Left forelimb (tissue), 1 donor: ENCODE measurements at regions not wholly inside any gene's neighbourhood (a gene's known extent, or its start where the extent isn't known, plus 50 kb on each side); places are given as distances from the start of the nearest gene placed in this dataset.
A peak's percentile ranks its signal among the peaks of the same experiment; 100 is the strongest.
"Not testable (repeated sequence)": the region's sequence is repeated elsewhere in the genome, so short reads cannot be mapped to it uniquely, and the experiment has no call there.

ENCODE experiments used
- DNase-seq: peaks from one replicate; pipeline ENCODE4 v3.0.0-alpha.2; 2018; ENCODE audit warnings: low spot score

- no peak for DNase-seq
Measured at GRCh38 chr12:42030588-42030987, 114.1 kb downstream of the GXYLT1 start.

DNA sequence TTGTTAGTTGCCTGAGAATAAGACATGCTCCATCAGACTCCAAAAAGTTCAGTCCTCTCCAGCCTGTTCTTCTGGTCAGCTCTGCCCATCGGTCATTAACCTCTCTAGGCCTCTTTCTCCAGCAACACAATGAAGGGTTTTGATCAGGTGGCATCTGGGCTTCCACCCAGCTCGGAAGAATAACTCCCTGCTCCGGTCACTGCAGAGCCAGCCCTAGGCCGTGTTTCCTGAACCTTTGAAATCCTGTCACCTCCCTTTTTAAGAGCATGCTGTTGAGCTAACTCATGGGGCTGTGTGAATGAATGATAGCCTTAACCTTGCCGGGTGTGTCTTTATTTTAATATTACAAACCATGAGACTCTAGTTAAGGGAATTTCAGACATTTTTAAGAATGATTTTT is 117.1 kb downstream of the GXYLT1 start:
- no peak for DNase-seq

DNA sequence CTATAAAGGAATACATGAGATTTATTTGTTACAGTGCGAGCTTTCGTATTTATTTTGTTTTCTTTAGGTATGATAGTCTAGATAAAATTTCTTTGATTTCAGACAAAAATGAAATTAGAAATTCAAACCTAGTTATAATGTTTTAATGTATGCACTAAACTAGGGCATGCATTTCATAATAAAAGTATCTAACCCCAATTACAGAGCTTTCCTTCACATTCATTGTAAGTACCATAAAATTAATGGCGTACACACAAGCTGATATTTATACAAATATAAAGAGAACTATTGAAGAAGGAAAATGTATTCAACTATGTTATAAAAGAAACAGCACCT is 120.2 kb downstream of the GXYLT1 start:
- no peak for DNase-seq

- DNase-seq: peak; percentile 88
Measured at GRCh38 chr12:42023733-42024494, 120.8 kb downstream of the GXYLT1 start.

GRCh38 chr12:42021937-42022336 is 122.7 kb downstream of the GXYLT1 start:
- not testable (repeated sequence) for DNase-seq

- no peak for DNase-seq
Measured at GRCh38 chr12:42021469-42021868, 123.2 kb downstream of the GXYLT1 start.

DNA sequence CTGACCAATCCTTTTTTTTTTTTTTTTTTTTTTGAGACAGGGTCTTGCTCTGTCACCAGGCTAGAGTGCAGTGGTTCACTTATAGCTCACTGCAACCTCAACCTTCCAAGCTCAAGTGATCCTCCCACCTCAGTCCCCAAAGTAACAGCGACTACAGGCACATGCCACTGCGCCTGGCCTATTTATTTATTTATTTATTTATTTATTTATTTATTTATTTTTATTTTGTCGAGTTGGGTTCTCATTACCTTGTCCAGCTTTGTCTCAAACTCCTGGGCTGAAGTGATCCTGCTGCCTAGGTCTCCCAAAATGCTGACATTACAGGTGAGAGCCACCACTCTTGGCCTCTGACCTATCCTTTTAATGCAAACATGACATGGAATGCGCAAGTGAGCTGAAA is 124.4 kb downstream of the GXYLT1 start:
- DNase-seq: no peak

DNA sequence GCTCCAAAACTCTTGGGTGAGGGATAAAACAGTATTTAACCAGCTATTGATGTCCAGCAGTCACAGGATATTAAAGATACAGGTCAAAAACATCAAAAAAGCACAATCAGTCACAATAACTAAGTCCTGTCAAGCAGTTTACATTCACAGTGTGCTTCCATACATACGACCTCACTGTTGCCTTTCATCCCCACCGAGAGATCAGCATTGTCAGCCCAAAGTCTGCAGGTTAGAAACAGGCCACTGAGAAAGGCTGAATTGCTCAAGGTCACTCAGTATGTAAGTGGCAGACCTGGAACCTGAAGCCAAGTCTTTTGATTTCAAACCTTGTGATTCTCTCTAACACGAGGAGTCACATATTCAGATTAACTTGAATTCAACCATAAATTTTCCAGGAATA is 124.9 kb downstream of the GXYLT1 start:
- DNase-seq: no peak

- no peak for DNase-seq
Measured at GRCh38 chr12:42017051-42017450, 127.6 kb downstream of the GXYLT1 start.

GRCh38 chr12:42015051-42015461 is 129.6 kb downstream of the GXYLT1 start:
- no peak for DNase-seq

GRCh38 chr12:42012501-42012900 is 132.2 kb downstream of the GXYLT1 start:
- not testable (repeated sequence) for DNase-seq

GRCh38 chr12:42010715-42011114 is 134.0 kb downstream of the GXYLT1 start:
- no peak for DNase-seq

DNA sequence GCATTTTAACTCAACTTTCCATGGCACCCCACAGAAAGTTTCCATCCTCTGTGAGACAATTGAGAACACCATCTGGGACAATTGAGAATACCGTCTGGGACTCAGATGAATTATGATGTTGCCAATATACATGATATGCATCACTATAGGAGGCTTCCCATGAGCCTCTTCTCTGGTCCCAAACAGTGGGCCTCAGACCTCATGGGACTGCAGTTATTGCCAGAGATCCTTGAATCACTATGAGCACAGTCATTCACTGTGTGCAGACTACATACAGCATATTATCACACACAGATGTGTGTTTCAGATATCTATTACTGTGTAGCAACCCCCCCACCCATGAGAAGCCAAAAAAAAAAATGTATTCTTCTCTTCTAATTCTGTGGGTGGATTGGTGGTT is 134.4 kb downstream of the GXYLT1 start:
- no peak for DNase-seq

- DNase-seq: no peak
Measured at GRCh38 chr12:42008996-42009395, 135.7 kb downstream of the GXYLT1 start.

DNA sequence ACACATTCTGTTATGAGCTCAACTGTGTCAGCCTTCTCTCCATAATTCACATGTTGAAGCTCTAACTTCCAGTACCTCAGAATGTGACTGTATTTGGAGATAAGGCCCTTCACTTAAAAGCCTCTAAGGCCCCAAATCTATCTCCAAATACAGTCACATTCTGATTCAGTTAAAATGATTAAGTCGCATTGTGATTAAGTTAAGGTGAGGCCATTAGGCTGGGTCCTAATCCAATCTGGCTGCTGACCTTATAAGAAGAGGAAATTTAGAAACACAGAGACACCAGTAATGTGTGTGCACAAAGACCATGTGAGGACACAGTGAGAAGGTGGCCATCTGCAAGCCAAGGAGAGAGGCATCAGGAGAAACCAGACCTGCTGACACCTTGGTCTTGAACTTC is 141.6 kb downstream of the GXYLT1 start:
- no peak for DNase-seq

DNA sequence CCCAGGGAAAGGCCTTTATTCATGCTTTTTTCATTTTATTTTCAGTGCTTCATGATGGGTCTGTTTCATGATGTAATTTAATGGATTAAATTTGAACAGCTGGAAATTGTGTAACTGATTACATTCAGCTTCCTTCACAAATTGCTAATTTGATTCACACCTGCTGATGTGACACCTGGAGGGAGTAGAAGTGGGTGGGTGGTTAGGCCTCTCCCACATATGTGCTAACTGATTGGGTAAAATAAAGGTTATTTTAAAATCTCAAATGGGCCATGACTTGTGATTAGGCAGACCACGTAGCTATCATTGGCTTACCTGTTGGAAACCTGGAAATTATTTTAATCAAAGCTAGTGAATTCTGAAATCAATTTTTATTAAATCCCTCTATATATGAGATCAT is 142.1 kb downstream of the GXYLT1 start:
- no peak for DNase-seq

GRCh38 chr12:41998436-41998835 is 146.2 kb downstream of the GXYLT1 start:
- DNase-seq: no peak

DNA sequence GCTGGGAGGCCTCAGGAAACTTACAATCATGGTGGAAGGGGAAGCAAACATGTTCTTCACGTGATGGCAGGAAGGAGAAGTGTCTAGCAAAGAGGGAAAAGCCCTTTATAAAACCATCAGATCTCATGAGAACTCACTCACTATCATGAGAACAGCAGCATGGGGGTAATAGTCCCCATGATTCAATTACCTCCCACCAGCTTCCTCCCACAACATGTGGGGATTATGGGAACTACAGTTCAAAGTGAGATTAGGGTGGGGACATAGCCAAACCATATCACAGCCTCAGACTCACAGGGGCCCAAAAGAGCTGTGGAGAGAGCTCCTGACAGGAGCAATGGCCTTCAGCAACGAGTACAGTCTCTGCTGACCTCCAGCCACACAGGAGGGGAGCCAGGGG is 151.4 kb downstream of the GXYLT1 start:
- DNase-seq: no peak

DNA sequence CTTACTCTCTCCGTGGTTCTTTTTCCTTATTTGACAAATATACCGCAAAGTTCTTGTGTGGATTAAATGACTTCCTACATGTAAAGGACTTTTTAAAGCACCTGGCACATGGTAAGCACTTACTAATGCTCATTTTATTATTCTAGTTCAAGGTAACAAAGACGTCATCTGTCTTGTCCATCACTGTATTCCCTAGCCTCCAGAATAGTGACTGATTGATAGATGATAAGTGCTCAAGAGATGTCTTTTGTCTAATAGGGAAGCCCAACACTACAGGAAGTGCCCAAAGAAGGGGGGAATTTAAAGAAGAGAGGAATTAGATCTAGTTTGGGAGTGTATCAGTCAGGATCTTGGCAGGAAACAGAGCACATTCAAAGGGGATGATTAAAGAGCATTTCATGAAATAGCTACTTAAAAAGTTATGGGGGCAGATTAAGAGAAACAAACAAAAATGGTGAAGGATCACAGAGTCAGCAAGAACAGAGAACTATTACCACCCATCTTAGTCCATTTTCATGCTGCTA is 151.9 kb downstream of the GXYLT1 start:
- DNase-seq: no peak

DNA sequence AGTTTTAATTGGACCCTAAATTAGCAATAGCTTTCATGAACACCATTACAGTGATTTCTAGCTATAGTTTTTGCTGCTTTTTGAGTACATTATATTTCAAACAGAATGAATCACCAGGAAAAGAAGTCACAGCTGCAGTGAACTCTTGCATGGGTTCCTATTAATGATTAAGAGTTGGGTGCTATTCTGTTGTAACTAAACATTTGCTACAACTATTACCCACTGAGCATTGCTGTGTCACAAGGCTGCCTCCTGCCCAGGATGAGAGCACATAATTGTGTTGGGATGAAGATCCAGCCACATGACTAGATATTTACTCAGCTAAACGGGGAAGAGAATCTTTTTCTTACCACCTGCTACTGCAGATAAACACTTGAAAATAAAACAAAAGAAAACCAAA is 152.7 kb downstream of the GXYLT1 start:
- no peak for DNase-seq

GRCh38 chr12:41988715-41989114 is 156.0 kb downstream of the GXYLT1 start:
- no peak for DNase-seq

- not testable (repeated sequence) for DNase-seq
Measured at GRCh38 chr12:41986513-41986912, 158.2 kb downstream of the GXYLT1 start.

- DNase-seq: no peak
Measured at GRCh38 chr12:41983856-41984255, 160.8 kb downstream of the GXYLT1 start.

DNA sequence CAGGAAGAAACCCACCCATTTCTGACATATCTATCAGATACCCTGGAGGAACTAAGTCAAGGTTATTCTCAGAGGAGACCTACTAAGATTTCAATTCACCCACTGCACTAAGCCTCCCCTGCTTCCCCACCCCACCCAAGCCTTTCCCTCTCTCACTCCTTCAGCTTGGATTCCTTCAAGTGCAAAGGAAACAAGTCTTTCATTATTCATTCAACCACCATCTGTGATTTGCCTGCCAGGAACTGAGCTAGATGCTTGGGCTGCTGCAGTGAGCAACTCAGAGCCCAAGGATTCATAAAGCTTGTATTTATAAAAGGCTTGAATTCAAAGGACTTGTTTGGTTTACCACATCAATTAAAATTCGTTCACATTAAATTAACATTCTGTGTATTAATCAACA is 161.3 kb downstream of the GXYLT1 start:
- no peak for DNase-seq
